ENCODE measurements at regions not wholly inside any gene's neighbourhood (a gene's known extent, or its start where the extent isn't known, plus 50 kb on each side); places are given as distances from the start of the nearest gene placed in this dataset.
"Not testable (repeated sequence)": the region's sequence is repeated elsewhere in the genome, so short reads cannot be mapped to it uniquely, and the experiment has no call there.

DNA sequence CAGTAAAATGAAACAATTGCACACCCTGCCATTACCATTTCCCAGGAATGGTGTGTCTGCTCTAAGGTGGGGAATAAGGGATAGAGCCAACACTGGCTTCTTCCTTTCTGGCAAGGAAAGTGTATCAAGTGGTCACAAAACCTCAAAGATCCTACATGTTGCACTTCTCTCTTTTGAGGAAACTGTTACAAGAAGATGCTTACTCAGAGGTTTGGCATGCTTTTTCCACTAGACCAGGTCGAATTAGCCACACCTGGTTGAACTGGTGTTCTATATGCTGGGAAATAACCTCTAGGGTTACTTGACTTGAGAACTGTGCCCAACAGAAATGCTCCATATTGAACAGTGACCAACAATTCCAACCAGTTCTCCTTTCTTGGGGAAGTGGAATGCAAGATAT lies 102.9 kb downstream of the LRRN1 start:
- FAIRE-seq (no peak), DNase-seq (ENCODE audit: insufficient read length, low spot score) (no peak)

DNA sequence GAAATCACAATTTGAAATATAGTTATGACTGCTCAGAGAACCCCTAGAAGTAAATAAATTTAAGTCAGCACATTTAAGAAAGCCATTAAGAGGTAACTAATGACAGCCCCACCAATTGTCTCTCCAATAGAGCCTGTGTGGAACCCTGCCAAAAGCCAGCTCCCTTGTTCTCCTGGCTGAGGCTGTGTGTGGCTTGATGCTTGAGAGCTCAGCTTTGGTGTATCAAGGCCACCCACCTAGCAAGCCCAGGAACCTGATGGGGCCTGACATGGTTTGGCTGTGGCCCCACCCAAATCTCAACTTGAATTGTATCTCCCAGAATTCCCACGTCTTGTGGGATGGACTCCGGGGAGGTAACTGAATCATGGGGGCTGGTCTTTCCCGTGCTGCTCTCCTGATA lies 106.9 kb downstream of the LRRN1 start:
- DNase-seq (ENCODE audit: insufficient read length, low spot score): no peak
- FAIRE-seq: no peak

DNA sequence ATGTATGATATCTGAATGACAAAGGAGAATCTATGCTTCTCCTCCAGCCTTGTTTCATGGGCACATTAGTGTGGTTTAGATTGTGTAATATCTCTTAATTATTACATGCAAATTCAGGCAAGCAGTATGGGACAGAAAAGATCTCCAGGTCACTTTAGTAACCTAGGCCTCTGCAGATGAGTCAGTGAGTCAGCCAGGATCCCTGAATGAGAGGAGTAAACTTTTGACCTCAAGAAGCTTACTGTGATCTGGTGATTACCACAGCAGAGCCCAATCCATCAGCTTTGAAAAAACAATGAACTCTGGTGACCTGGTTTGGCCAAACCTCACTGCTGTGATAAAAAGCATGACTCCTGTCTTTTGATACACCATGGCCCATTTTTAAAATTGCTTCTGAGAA lies 107.8 kb downstream of the LRRN1 start:
- DNase-seq (ENCODE audit: insufficient read length, low spot score) (no peak), FAIRE-seq (no peak)

DNA sequence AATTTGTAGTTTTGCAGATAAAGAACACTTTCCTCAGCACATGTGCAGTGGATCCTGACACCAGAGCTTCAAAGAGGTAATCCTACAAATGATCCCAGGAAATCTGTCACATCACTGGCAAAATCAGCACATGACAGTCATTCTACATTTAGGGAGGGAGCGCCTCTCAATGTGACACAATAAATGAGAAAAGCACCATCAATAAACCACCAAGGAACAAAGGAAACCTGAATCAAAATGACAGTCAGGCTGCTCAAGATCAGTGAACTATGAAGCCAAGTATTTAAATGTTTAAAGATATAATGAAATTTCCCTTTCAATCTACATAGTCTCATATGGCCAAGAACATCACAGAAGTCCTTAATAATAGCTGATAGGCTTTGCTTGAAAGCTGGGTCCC lies 119.5 kb downstream of the LRRN1 start:
- FAIRE-seq: no peak
- no peak for DNase-seq (ENCODE audit: insufficient read length, low spot score)

DNA sequence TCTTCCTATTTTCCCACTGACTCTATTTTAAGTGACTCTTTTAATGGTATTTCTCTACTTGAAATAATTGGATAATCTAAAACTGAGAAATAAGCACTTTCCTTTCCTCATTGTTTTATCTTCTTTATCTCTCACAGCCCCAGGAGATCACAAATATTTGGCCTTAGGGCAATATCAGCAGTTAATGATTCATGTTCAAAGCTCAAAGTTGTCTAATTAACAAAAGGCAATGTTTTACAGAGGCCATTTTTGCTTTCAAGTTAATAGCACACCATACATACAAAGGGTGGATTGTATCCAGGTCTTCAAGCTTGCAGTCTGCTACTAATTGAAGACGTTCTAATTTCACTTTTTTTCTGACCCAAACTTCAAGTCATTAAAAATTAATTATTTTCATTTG lies 120.1 kb downstream of the LRRN1 start:
- FAIRE-seq (no peak), DNase-seq (ENCODE audit: insufficient read length, low spot score) (no peak)

DNA sequence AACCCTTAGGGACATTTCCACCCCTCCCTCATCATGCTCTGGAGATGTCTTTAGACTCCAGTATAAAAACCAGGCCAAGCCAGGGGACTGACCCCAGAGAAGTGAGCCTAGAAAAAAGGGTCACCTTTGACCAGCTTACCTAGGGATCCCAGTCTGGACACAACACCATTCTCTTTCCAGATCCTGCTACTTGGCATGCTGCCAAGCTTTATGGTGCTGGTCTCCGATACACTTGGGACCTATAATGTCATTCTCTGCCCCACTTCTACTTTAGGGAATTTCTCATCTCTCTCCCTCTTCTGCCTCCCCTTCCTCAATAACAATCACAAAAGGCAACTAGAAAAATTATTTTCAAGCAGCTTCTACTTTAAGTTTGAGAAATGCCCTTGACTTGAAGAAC lies 124.4 kb downstream of the LRRN1 start:
- FAIRE-seq: no peak
- DNase-seq (ENCODE audit: insufficient read length, low spot score): no peak

DNA sequence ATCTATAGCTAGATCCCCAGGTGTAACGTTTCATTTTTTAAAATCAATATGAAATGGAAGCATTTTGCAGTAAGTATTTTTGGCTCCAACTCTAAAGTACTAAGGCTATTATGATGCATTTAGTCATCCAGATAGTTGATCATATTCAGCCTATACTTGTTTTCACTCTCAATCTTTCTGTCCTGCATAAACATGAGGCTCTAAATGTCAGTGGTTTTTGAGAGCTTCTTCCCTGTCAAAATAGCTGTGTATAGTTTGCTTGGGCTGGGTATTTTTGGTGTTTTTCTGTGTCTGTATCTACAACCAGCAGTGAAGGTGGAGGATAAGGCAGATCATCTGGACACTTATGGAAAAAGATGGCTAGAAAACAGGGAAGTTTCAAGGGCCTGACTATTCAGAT lies 128.0 kb downstream of the LRRN1 start:
- FAIRE-seq: no peak
- DNase-seq (ENCODE audit: insufficient read length, low spot score): no peak

DNA sequence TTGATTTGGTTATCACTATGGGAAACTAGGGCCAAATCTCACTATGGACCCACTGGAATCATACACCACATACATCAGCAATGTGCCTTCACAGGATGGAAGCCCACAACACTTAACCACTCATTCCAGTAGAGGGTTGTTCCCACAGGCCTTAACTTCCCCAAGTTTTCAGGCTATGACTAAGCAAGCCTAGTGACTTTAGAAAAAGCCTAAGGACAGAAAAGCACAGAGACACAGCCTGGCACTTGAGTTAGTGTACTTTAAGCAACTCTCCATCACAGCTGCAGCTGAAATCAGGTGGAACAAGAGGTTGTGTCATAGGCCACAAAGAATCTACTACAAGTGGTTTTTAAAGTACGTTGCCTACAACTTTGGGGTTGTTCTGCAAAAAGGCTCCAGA lies 128.7 kb downstream of the LRRN1 start:
- no peak for FAIRE-seq

DNA sequence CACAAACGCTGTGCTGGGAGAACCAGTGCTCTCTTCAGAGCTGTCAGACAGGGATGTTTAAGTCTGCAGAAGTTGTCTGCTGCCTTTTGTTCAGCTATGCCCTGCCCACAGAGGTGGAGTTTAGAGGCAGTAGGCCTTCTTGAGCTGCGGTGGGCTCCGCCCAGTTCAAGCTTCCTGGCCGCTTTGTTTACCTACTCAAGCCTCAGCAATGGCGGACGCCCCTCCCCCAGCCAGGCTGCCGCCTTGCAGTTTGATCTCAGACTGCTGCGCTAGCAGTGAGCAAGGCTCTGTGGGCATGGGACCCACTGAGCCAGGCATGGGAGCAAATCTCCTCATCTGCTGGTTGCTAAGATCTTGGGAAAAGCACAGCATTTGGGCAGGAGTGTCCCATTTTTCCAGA lies 142.1 kb downstream of the LRRN1 start:
- FAIRE-seq; DNase-seq (ENCODE audit: insufficient read length, low spot score): not testable (repeated sequence)

More for the DNA sequence above, 128.7 kb downstream of the LRRN1 start:
- DNase-seq (ENCODE audit: insufficient read length, low spot score): no peak

DNA sequence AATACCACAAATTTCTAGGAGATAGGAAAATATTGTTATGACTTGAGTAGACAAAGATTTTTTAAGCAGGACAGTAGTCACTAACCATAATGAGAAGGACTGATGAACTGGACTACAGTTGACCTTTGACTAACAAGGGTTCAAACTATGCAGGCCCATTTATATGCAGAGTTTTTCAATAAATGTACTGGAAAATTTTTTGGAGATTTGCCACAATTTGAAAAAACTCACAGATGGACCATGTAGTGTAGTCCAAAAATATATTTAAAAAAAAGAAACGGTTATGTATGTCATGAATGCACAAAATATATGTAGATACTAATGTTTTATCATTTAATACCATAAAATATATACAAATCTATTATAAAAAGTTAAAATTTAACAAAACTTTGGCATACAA lies 151.8 kb downstream of the LRRN1 start:
- FAIRE-seq: no peak

DNA sequence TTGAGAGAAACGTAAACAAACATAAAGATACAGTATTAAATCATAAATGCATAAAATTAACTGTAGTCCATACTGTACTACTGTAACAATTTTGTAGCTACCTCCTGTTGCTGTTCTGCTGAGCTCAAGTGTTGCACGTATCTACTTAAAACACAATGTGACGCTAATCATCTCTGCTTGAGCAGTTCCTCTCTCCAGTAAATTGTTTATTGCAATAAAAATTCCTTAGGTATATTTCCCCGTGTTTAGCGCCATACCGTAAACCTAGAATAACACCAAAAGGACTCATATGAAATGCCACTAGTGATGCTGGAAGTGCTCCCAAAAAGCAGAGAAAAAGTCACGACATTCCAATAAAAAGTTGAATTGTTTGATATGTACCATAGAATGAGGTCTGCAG lies 152.3 kb downstream of the LRRN1 start:
- no peak for FAIRE-seq
- no peak for DNase-seq (ENCODE audit: insufficient read length, low spot score)

More for the DNA sequence above, 151.8 kb downstream of the LRRN1 start:
- no peak for DNase-seq (ENCODE audit: insufficient read length, low spot score)

DNA sequence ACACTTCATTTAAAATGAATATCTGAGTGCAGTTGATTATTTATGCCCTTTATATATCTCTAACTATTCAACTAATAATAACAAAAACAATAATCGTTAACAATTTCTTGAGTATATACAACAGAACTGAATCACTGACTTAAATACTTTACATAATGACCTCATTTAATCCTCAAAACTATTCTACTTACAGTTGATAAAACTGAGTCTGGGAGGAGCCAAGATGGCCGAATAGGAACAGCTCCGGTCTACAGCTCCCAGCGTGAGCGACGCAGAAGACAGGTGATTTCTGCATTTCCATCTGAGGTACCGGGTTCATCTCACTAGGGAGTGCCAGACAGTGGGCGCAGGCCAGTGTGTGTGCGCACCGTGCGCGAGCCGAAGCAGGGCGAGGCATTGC lies 163.6 kb downstream of the LRRN1 start:
- DNase-seq (ENCODE audit: insufficient read length, low spot score); FAIRE-seq: not testable (repeated sequence)

DNA sequence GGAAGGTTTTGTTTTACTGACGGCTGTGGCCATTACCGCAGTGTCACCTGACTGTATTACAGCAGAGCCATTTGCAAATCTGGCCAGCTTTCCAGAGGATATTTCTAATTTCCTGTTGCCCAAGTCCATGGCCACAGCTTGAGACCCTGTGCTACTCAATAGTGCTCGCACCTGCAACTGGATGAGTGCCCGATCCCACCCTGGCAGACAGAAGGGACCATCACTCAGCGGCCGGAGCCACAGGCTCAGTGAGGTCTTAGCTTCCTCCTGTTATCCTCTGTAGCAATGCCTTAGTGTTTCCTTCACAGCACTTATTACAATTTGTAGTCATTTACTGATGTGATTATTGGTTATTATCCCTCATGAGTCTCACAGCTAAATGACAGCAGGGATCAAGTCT lies 184.8 kb downstream of the LRRN1 start:
- FAIRE-seq (no peak), DNase-seq (ENCODE audit: insufficient read length, low spot score) (no peak)

DNA sequence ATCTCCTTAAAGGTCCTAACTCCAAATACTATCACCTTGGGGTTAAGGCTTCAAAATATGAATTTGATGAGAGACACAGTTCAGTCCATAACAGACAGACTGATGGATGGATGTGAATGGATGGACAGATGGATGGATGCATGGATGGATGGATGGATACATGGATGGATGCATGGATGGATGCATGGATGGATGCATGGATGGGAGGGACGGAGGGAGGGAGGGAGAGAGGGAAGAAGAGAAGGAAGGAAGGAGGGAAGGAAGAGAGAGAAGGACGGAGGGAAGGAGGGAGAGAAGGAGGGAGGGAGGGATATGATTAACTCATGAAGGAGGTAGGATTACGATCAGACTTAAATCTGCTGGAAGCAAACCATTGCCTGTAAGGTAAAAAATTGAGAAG lies 192.4 kb downstream of the LRRN1 start:
- no peak for FAIRE-seq
- no peak for DNase-seq (ENCODE audit: insufficient read length, low spot score)

DNA sequence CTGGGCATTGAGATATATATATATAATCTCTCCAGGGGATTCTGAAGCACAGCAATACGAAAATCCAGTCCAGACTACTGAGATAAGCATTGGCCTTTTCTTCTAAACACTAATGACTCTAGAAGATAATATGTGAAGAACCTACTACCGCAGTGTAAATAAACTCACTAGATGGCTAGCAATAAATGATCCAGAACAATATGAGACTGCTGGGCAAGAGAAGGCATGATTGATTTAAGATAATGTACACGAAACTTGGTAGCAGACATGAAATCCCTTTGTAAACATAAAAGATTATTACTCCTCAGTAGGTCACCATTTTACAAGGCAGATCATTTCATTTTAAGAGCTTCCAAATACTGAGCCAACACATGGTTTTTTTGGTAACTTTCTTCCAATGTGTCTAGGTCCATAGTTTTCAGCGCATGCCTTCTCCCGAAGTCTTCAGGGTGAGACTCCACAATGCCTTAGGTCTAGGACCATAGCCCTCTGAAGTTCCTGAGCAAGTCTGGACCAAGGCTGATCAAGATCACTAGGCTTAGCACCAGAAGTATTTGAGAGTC lies 193.2 kb downstream of the LRRN1 start:
- DNase-seq (ENCODE audit: insufficient read length, low spot score) (no peak), FAIRE-seq (no peak)

DNA sequence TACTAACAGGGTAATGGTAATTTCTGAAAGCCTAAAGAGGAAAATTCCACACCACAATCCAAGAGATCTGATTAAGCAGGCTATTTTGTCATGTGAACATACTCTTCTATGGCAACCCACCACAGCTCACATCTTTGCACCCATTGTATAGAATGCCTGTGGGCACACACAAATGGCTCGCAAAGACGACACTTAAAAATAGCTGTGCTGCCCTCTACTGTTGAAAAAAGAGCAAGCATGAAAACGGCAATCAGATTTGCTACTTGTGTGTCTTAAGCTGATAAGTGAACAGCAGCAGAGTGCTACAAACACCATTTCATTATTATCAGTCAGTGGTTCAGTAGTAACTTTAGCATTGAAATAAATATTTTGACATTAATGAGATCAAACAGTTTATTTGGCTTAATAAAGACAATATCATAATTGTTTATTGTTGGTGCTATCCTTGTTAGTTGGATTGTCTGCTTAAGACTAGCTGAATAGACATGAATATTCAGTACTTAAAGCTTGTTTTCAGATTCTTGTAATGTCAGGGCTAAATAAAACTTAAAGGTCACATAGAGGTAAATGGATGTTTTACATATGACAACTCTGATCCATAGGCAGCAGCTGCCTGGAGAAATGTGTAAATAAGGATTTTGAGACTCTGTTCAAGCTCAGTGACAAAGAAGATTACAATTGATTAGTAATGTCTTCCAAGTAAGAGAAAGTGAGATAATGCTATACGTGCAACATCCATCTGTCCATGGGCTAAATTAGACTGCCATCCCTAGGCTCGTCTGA lies 199.1 kb downstream of the LRRN1 start:
- FAIRE-seq: no peak
- no peak for DNase-seq (ENCODE audit: insufficient read length, low spot score)

DNA sequence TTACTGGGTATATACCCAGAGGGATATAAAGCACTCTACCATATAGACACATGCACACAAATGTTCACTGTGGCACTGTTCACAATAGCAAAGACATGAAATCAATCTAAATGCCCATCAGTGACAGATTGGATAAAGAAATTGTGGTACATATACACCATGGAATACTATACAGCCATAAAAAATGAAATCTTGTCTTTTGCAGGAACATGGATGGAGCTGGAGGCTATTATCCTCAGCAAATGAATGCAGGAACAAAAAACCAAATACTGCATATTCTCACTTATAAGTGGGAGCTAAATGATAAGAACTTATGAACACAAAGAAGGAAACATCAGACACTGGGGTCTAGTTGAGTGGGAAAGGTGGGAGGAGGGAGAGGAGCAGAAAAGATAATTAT lies 200.1 kb downstream of the LRRN1 start:
- DNase-seq (ENCODE audit: insufficient read length, low spot score); FAIRE-seq: not testable (repeated sequence)

DNA sequence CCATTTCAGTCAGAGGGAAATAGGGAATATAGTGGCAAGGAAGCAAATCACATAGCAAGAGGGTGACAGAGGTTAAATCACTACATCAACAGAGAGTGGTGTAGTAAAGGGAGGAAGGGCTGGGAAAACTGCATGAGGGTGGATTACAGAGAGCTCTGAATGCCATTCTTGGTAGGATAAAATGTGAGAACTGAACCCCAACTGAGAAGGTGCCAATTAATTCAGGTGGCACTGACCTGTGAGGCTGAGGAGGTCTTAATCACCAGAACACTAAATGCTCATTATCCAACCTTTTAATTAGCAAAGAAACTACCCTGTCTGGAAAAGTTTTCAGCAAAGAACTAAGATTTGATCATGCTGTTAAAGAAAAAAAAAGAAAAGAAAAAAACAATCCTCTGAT lies 202.7 kb downstream of the LRRN1 start:
- FAIRE-seq (no peak), DNase-seq (ENCODE audit: insufficient read length, low spot score) (no peak)

DNA sequence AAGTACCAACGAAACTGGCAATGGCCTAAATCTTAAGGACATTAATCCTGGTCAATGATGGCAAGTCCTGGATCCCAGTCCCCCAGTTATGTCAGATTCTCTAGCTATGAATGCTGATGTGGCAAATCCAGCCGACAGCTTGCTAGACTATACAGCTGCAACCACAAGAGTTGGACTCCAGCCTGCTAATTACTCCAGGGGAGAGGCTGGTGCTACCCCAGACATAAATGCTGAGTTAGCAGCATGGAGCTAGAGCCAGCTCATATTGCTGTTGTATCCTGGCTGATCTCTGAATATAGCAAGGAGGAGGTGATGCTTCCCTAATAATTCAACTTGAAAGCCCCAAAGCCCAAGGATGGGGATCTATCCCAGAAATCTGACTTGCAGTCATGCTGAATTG lies 207.1 kb downstream of the LRRN1 start:
- no peak for FAIRE-seq
- DNase-seq (ENCODE audit: insufficient read length, low spot score): no peak

DNA sequence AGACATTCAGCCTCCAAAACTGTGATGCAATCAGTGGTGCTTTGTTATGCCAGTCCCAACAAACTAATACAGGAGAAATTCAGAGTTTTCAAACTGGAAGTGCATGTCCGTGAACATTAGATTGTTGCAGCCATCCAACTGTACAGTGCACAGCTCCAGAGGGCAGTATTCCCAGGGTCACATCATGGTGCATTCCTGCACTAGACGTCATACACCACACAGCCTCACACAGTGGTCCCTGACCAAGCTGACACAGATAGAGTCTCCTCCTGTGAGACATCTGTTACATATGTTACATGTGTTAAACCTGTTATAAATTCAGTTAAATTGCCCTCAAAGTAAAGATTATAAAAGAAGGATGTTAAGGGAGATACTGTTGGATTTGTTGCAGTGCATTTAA lies 209.0 kb downstream of the LRRN1 start:
- no peak for FAIRE-seq
- no peak for DNase-seq (ENCODE audit: insufficient read length, low spot score)

DNA sequence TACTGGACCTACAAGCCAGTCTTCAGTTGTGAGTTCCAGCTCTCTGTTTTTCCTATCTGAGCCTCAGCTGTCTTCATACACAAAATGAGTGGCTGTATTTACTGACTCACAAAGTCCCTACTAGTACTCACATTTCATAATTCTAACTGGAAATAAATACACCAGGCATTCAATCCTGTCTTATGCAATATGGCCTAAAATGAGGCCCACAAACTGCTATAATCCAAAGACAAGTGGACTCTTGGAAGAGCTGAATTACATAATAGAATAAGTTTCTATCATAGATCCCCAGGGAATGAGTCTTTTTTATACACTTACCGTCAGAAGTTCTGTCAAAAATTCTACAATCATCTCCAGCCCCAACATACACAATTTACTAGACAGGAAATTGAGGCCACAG lies 211.9 kb downstream of the LRRN1 start:
- DNase-seq (ENCODE audit: insufficient read length, low spot score) (no peak), FAIRE-seq (no peak)

DNA sequence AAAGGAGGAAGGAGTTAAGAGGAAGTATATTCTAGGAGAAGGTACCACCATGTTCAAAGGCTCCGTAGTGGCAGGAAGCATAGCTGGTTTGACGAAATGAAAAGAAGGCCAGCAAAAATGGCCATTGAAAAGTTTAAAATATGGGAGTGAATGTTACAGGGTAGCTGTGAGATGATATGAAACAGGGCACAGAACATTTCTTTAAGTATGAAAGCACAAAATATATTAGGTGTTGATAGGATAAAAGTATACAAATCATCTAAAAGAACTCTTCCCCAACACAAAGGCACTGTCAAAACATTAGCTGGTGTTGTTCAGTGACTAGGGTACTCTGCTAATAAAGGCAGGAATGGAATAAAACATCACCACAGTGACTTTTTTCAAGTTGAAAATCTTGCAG lies 216.2 kb downstream of the LRRN1 start:
- FAIRE-seq (no peak), DNase-seq (ENCODE audit: insufficient read length, low spot score) (no peak)

DNA sequence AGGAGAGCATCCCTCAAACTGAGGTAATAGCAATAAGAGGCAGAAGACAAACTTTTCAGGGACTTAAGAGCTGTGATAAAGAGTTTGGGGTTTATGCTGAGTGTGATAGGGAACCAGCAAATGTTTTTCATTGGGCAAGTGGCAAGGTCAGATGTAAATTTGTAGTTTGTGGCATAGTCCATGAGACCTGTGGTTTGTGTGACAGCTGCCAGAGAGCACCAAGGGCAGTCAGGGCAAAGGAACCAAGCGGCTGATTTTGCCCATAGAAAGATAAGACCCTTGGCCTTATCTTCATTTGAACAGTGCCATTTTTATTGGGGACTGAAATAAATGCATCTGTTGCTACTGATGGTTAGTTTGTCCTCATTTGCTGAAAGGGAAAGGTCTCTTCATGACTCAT lies 220.3 kb downstream of the LRRN1 start:
- DNase-seq (ENCODE audit: insufficient read length, low spot score): no peak
- FAIRE-seq: peak; percentile 13
